Right lobe of liver (tissue), 6 donors: ENCODE measurements at regions not wholly inside any gene's neighbourhood (a gene's known extent, or its start where the extent isn't known, plus 50 kb on each side); places are given as distances from the start of the nearest gene placed in this dataset.

Source experiments
- ATAC-seq, 4 donors: fragments of 200-7000 bp; cut with Tn5 transposase; one replicate each; pipeline ENCODE4 v1.9.1; 2020; ENCODE audit warnings: mild to moderate bottlenecking in 4 of 4, moderate library complexity in 4 of 4
- DNase-seq, 3 donors: peaks; one replicate each; pipeline ENCODE4 v3.0.0-alpha.2; 2020
- H3K27ac ChIP-seq, 3 donors: fragments of 200-600 bp; one replicate each; pipeline ENCODE4 v1.8.0; 2022
- H3K27me3 ChIP-seq, 2 donors: fragments of 200-600 bp; one replicate each; pipeline ENCODE4 v1.8.0; 2022
- H3K36me3 ChIP-seq, 4 donors: fragments of 200-600 bp; sonication (generic) in 1 of 4; one replicate each; pipeline versions ENCODE4 v1.5.1 to v1.8.0; 2017 to 2022; ENCODE audit warnings: control low read depth in 1 of 4
- H3K4me1 ChIP-seq, 4 donors: fragments of 200-600 bp; sonication (generic) in 1 of 4; one replicate each; pipeline versions ENCODE4 v1.5.1 to v1.8.0; 2017 to 2022; ENCODE audit warnings: control low read depth in 1 of 4
- H3K4me3 ChIP-seq, 3 donors: fragments of 200-600 bp; one replicate each; pipeline ENCODE4 v1.8.0; 2022
- H3K9me3 ChIP-seq, 4 donors: fragments of 200-600 bp; sonication (generic) in 1 of 4; one replicate each; pipeline versions ENCODE4 v1.5.1 to v1.8.0; 2017 to 2022; ENCODE audit warnings: control low read depth in 1 of 4
- POLR2A ChIP-seq: fragments of 450-650 bp; IDR thresholded peaks from one replicate; pipeline ENCODE4 v1.6.1; 2017; ENCODE audit warnings: antibody characterized with exemption, mild to moderate bottlenecking
- WGBS: methylation state at CpG from one replicate; pipeline ENCODE4 v1.1.6; 2018; ENCODE audit warnings: low coverage, low lambda C conversion rate; ENCODE audit not compliant: insufficient coverage; ENCODE audit errors: missing lambda C conversion rate; 5-methylcytosine and 5-hydroxymethylcytosine counted together
- intact Hi-C, 2 donors: fragments of 100-400 bp; cut with DNase I; formaldehyde crosslinking; loops; one replicate each; pipeline versions ENCODE4 v1.11.2 to v1.14.1; 2022
- TF ChIP-seq, protein P1 (sequence below), 4 donors: fragments of 200-600 bp in 3 of 4; fragments of 450-650 bp in 1 of 4; IDR thresholded peaks; one replicate each; pipeline versions ENCODE4 v1.5.1 to v1.8.0; 2016 to 2022; ENCODE audit warnings: antibody characterized with exemption in 4 of 4, mild to moderate bottlenecking in 2 of 4
- donor health status: DM: no; HTN: yes; CAD: no.
- donor health status: DM: no; HTN: no; CAD: no.
- donor health status: DM: no; HTN: no; CAD: no.
- donor health status: DM: no; HTN: yes; CAD: no.
- donor health status: DM: no; HTN: yes; CAD: no.

DNA sequence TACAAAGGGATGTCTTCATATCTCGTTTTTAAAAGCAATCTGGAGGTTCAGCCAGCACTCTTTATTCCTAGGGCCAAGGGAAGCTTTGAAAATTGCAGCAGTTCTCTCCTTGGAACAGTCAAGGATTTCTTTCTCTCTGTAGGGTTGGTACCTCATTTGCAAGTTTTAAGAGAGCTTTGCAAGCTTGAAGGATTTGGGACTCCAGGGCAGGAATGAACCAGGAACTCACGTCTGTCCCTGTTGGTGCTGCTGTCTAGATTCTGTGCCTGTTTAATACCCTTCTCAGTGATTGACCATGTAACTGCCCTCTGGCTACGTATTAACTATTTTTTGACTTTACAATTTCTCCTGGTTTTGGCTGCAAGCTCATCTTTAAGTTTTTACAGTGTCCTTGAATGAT lies 262.5 kb upstream of the ST6GAL2 start:
- intact Hi-C loops, result no loop called here
- 16% methylated on average over 3 of the region's 3 CpGs for WGBS
- no peak for ATAC-seq
- no peaks in the 10 kb centered on the region for H3K4me1 ChIP-seq
- H3K9me3 ChIP-seq, result no peaks in the 10 kb centered on the region
- no peak overlapping the region for H3K4me3 ChIP-seq
- no peak for TF ChIP-seq POLR2A
- TF ChIP-seq, protein P1, sequence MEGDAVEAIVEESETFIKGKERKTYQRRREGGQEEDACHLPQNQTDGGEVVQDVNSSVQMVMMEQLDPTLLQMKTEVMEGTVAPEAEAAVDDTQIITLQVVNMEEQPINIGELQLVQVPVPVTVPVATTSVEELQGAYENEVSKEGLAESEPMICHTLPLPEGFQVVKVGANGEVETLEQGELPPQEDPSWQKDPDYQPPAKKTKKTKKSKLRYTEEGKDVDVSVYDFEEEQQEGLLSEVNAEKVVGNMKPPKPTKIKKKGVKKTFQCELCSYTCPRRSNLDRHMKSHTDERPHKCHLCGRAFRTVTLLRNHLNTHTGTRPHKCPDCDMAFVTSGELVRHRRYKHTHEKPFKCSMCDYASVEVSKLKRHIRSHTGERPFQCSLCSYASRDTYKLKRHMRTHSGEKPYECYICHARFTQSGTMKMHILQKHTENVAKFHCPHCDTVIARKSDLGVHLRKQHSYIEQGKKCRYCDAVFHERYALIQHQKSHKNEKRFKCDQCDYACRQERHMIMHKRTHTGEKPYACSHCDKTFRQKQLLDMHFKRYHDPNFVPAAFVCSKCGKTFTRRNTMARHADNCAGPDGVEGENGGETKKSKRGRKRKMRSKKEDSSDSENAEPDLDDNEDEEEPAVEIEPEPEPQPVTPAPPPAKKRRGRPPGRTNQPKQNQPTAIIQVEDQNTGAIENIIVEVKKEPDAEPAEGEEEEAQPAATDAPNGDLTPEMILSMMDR (IDR thresholded peaks at IDR 0.05), result no peak
- H3K27ac ChIP-seq, result no peak overlapping the region
- no peaks in the 10 kb centered on the region for H3K27me3 ChIP-seq
- no peak for DNase-seq
- H3K36me3 ChIP-seq, result no peaks in the 10 kb centered on the region

DNA sequence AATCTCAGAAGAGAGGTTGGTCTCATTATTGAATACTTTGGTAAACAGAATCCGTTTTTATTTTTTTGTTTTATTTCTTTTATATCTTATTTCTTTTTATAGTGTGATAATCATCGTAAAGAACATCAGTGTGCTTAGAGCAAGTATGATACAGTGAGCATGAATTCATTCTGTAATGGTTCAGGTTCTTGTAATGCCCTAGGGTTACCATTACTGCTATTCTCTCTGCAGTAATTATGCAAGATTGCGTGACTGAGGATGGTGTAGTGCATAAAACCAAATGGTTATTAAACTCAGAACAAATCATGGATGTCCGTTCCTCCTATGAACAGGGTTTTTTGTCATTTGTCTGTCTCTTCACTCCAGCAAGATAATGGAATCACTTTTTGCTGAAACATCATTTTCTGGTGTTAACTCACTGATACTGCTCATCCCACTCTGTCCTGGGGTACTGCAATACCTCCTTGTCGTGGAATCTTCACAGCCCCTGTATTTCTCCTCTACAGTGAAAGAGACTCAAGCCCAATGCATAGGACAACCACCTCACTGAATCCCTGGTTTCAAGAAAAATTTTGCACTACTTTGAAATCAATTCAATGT lies 274.8 kb upstream of the ST6GAL2 start:
- H3K36me3 ChIP-seq, result no peaks in the 10 kb centered on the region
- H3K4me3 ChIP-seq, result no peak overlapping the region
- TF ChIP-seq, protein P1 (IDR thresholded peaks at IDR 0.05), result no peak
- no peak for TF ChIP-seq POLR2A
- WGBS, result 59% methylated on average over 5 of the region's 5 CpGs
- no peaks in the 10 kb centered on the region for H3K27me3 ChIP-seq
- no peak overlapping the region for H3K27ac ChIP-seq
- no peaks in the 10 kb centered on the region for H3K4me1 ChIP-seq
- intact Hi-C loops, result no loop called here
- DNase-seq (no peak), ATAC-seq (no peak)
- H3K9me3 ChIP-seq, result no peaks in the 10 kb centered on the region

DNA sequence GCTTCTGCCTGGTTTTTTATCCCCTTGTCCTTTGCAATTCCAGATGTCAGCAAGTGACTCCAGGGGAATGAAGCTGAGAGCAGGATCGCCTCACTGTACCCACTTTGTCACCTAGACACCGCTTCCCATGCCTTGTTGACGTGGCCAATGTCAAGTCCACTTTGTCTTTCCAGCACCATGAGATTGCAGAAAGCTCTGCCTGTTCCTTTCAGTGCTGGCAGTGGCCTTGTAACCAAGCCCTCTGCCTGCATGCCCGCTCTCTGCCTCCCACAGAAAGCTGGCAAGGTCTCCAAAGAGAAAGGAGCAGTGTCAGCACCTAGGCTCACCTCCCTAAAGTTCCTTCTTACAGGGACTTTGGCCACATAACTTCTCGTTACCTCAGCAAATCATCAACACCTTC lies 282.2 kb upstream of the ST6GAL2 start:
- Histone ChIP-seq H3K9me3 (no peaks in the 10 kb centered on the region), H3K27ac (no peak overlapping the region), H3K36me3 (no peaks in the 10 kb centered on the region), H3K4me3 (no peak overlapping the region), H3K4me1 (no peaks in the 10 kb centered on the region), H3K27me3 (no peaks in the 10 kb centered on the region)
- 55% methylated on average over 5 of the region's 5 CpGs for WGBS
- ATAC-seq, result no peak
- no peak for DNase-seq
- intact Hi-C loops, result no loop called here
- no peak for TF ChIP-seq POLR2A
- TF ChIP-seq, protein P1 (IDR thresholded peaks at IDR 0.05), result no peak

DNA sequence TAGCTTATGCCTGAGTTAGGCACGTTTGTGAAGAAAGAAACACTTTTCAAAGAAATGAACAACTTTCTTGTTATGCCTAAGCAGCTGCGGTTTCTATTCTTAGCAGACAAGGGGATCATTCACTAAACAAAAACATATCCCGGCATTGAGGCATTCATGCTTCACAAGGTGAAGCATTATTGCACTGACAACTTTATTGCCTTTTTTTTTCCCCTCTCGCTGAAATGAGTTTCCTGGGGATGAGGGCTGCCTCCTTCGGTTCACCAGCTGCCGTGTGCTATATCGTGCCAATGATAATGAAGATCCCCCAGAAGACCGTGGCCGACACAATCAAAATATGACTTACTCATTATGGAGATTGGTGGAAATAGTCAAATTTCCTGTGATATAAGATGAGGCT lies 288.2 kb upstream of the ST6GAL2 start:
- H3K36me3 ChIP-seq, result no peaks in the 10 kb centered on the region
- TF ChIP-seq POLR2A, result no peak
- TF ChIP-seq, protein P1 (IDR thresholded peaks at IDR 0.05), result no peak
- no peaks in the 10 kb centered on the region for H3K9me3 ChIP-seq
- no peak overlapping the region for H3K27ac ChIP-seq
- intact Hi-C loops, result no loop called here
- no peaks in the 10 kb centered on the region for H3K4me1 ChIP-seq
- WGBS, result 60% methylated on average over 9 of the region's 9 CpGs
- H3K27me3 ChIP-seq, result no peaks in the 10 kb centered on the region
- no peak overlapping the region for H3K4me3 ChIP-seq
- ATAC-seq (no peak), DNase-seq (no peak)

DNA sequence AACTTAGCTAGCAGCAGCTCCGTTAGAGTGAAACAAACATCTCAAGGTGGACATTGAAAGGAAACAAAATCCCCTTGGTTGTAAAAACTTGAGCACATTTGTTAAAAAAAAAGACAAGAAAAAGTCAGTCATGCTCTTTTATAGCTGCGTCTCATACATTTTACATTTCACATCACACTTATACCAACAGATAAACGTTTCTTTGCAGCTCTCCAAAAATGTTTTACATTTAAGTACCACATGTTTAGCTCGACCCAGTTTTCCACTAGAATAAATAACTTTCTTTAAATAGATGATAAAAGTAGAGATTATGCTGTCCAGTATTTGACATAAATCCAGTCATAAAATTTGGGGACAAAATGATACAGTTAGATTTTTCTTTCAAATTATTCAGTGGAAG lies 297.0 kb upstream of the ST6GAL2 start:
- intact Hi-C loops, result no loop called here
- Histone ChIP-seq H3K9me3 (no peaks in the 10 kb centered on the region), H3K4me1 (no peaks in the 10 kb centered on the region), H3K27ac (no peak overlapping the region), H3K27me3 (no peaks in the 10 kb centered on the region), H3K4me3 (no peak overlapping the region), H3K36me3 (no peaks in the 10 kb centered on the region)
- DNase-seq, result no peak
- TF ChIP-seq, protein P1 (IDR thresholded peaks at IDR 0.05), result no peak
- TF ChIP-seq POLR2A, result no peak
- WGBS, result 38% methylated on average over 4 of the region's 4 CpGs
- no peak for ATAC-seq
